Stimulated activated CD4-positive, alpha-beta T cell treated with anti-CD3 and anti-CD28 coated beads, Interleukin-4, amount 100 ng/mL, for 48 hours (primary cell): ENCODE measurements at regions not wholly inside any gene's neighbourhood (a gene's known extent, or its start where the extent isn't known, plus 50 kb on each side); places are given as distances from the start of the nearest gene placed in this dataset.
"Not testable (repeated sequence)": the region's sequence is repeated elsewhere in the genome, so short reads cannot be mapped to it uniquely, and the experiment has no call there.

Experiments used
- DNase-seq, 2 donors: peaks; one replicate each; pipeline ENCODE4 v3.0.0-alpha.2; 2020; ENCODE audit warnings: low read depth in 2 of 2

DNA sequence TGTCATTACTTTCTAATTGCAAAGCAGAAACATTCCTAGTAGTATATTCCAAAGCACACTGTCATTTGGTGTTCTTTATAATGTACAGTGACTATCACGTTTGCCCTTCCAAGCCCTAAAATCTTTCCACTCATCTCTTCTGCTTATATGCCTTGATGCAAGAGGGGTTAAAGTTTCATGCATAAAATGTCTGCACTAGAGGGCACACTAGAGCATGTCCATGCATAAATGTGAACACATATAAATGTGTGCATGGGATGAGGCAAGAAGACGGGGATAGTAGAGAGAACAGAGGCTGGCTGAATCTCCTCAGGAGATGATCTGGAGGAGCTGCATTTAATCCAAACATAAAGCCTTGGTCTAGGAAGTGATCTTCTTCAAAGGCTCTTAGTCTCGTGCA lies 352.8 kb downstream of the BCL2L11 start:
- DNase-seq: not testable (repeated sequence)

DNA sequence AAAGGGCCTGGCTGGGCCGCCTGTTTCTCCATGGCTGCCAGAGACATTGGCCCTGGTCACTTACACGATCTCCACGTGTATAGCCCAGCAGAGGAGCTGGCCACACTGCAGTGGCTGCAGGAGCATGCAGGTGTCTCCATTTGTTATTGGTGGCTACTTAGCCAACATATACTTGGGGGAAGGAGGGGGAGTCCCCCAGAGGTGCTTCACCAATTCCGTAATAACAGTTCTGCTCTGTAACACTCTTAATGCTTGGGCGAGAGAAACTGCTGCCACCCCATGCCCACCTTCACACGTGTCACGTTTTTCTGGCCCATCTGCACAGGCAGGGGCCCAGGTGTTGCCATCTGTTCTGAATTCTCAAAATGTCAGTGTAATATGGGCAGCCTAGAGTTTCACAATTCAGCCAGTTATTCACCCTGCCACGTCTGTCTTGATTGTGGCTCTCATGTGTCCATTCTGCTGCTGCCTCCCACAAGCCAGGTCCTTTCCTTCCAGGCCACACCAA lies 353.5 kb downstream of the BCL2L11 start:
- not testable (repeated sequence) for DNase-seq

- not testable (repeated sequence) for DNase-seq
Measured at GRCh38 chr2:111478335-111478734, 357.6 kb downstream of the BCL2L11 start.

- DNase-seq: peak in 1 of 2 donors; percentile 33
Measured at GRCh38 chr2:111478871-111479318, 358.2 kb downstream of the BCL2L11 start.

- peak in 1 of 2 donors; percentile 47 for DNase-seq
Measured at GRCh38 chr2:111480016-111480625, 359.4 kb downstream of the BCL2L11 start.

- not testable (repeated sequence) for DNase-seq
Measured at GRCh38 chr2:111480633-111481032, 359.9 kb downstream of the BCL2L11 start.

- not testable (repeated sequence) for DNase-seq
Measured at GRCh38 chr2:111481219-111481618, 360.5 kb downstream of the BCL2L11 start.

- DNase-seq: not testable (repeated sequence)
Measured at GRCh38 chr2:111482987-111483679, 362.4 kb downstream of the BCL2L11 start.

- not testable (repeated sequence) for DNase-seq
Measured at GRCh38 chr2:111484097-111484496, 363.4 kb downstream of the BCL2L11 start.

GRCh38 chr2:111485895-111486294 lies 365.2 kb downstream of the BCL2L11 start:
- not testable (repeated sequence) for DNase-seq

- DNase-seq: not testable (repeated sequence)
Measured at GRCh38 chr2:111488451-111488850, 367.7 kb downstream of the BCL2L11 start.

DNA sequence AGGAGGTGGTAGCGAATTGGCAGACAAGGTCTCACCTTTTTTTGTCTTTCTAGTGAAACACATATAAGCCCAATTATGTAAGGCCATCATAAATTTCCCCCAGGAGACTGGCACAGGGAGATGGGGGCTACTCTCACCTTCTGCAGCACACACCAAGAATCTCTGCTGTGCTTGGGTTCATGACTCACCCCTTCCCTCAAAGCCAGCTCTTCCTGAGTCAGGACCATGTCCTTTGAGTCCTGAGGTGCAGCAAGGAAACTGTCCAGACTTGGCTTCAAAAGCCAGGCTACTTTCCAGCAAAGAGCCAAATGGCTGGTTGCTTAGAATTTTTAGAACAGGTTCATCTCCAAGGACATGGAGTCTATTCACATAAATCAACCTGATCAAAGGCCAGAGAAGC lies 368.7 kb downstream of the BCL2L11 start:
- not testable (repeated sequence) for DNase-seq

- not testable (repeated sequence) for DNase-seq
Measured at GRCh38 chr2:111491181-111491580, 370.5 kb downstream of the BCL2L11 start.

GRCh38 chr2:111491614-111492013 lies 370.9 kb downstream of the BCL2L11 start:
- not testable (repeated sequence) for DNase-seq

DNA sequence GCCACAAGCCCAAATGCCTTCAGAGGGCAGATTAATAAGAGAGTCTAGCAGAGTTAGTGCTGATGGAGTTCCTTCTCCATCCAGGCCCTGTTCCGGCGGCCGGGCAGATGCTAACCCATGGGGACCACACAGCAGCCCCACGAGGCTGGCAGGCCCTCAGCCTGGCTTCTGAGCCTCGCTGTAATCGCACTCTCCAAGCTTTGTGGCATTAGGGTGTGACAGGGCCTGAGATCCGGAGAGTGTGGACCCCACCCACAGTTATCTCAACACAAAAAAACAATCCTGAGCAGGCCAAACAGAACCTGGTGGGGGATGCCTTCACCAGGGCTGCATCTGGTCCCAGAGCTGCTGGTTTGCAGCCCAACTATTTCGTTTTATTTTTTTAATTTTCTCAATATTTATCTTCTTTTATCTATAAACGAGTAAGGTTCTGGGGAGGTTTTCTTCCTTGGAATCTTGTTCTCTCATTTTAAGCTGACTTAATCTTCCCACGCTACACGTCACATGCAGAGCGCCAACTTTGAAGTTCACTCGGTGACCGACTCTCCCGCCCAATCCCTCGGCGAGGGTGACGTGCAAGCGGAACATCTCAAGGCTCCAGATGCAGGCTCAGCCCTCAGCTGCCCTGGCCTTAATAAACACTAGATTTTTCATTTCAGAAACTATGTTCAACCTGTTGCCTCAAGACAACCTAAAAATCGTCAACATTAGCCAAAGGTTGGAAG lies 372.4 kb downstream of the BCL2L11 start:
- DNase-seq: not testable (repeated sequence)

DNA sequence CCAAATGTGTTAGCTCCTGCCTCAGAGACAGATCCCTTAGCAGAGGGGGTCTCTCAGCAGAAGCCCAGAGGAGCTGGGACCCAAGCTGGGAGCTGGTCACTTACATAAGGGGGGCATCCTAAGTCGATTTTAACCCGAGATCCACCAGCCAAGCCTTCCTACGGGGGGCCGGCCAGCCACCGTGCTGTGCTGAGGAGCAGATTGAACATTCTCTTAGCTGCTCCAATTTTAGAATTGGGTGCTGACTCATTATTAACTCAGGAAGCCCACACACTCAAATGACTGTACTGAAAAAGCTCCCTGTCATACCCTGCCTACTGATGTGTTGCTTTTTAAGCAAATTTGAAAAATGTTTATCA lies 373.0 kb downstream of the BCL2L11 start:
- not testable (repeated sequence) for DNase-seq

DNA sequence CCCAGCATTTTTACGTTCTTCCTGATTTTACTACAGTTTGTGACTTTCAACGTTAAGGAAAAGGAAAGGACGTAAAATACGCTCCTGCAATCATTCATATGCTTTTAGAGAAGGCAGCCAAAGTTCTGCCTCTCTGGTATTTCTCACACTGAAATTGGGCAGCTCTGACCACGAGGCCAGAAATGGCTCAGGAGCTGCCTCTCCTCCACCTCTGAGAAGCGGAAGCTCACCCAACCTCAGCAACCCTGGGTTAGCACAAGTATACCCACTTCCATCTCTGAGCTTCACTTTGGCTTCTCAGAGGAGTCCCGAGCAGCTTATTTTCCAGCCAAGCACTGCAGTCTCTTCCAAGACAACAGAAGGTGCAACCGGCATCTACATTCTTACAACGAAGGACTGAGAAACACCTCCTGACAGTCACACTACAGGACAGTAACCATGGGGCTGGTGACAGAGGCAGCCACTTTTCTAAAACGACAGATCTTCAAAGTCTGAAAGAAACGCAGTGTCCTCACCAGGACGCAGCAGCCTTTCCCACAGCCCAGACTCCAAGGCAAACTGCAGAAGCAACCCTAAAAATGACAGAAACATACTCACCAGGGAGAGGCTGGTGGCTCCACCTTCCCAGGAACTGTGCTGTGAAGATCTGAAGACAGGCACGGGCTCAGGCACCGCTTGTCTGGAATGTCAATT lies 373.7 kb downstream of the BCL2L11 start:
- DNase-seq: not testable (repeated sequence)

- not testable (repeated sequence) for DNase-seq
Measured at GRCh38 chr2:111494981-111495315, 374.2 kb downstream of the BCL2L11 start.

DNA sequence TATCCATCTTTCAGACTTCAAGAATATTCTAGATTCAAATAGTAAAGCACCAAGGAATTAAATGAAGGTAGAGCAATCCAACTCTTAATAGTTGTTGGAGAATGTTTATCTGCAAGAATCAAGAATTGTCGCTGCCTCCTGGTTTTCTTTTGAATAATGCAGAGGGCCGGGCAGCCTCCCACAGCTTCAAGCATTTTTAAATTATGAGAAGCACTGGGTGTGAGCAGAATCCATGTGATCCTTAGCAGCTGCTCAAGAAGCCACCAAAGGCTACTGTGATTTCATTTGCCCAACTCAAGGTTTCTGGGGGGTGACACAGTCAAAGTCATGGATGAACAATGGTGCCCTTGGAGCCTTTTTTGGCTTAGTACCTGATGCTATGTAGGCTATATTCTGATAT lies 374.9 kb downstream of the BCL2L11 start:
- DNase-seq: not testable (repeated sequence)

GRCh38 chr2:111496176-111496575 lies 375.5 kb downstream of the BCL2L11 start:
- not testable (repeated sequence) for DNase-seq

DNA sequence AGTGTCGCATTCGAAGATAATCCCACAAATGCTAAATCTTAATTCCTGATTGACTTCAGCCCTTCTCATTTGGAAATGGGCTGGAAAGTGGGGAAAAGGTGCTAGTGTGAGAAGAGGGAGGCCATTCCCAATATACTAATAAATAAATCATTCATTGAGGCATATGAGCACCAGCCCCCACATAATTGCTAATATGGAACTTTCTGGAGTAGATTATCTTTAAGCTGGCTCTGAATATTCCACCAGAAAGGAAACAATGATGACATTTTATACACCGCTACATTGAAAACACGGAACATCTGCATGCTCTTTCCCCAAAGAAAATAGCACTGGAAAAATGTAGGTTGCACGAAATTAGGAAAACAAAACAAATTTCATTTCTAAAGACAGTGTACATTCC lies 376.1 kb downstream of the BCL2L11 start:
- DNase-seq: not testable (repeated sequence)

- not testable (repeated sequence) for DNase-seq
Measured at GRCh38 chr2:111497270-111497669, 376.6 kb downstream of the BCL2L11 start.
